Heart left ventricle (tissue), 13 donors: ENCODE measurements at regions not wholly inside any gene's neighbourhood (a gene's known extent, or its start where the extent isn't known, plus 50 kb on each side); places are given as distances from the start of the nearest gene placed in this dataset.

ENCODE experiments used
- CTCF ChIP-seq, 12 donors: fragments of 200-600 bp; sonication (generic) in 4 of 12; IDR thresholded peaks; one replicate each; pipeline versions ENCODE4 v1.5.0 to v1.8.0; 2018 to 2022; ENCODE audit warnings: antibody characterized with exemption in 12 of 12, mild to moderate bottlenecking in 5 of 12
- POLR2A ChIP-seq, 2 donors: fragments of 450-650 bp; IDR thresholded peaks; one replicate each; pipeline ENCODE4 v1.6.1; 2017; ENCODE audit warnings: antibody characterized with exemption in 2 of 2, mild to moderate bottlenecking in 2 of 2, moderate library complexity in 2 of 2
- donor health status: ischemic (EF 13 %, LVEDD 7.1; RV severe dilation, severe dysfunction).
- donor health status: DM: no; HTN: yes; CAD: no.
- donor health status: DM: no; HTN: no; CAD: no.
- donor health status: ischemic (EF 25% LVEDD 6.9; RV normal size, moderate dysfunction).
- donor health status: ischemic (EF 25% LVEDD 5.7; RV mildly dilated, moderate dysfunction).
- donor health status: ischemic (EF 35%, LVEDD 5.7; RV mildly dilated, moderate dysfunction).
- donor health status: nonischemic (EF 11% LVEDD 7.7; RV severe dilation, severe dysfunction).
- donor health status: DM: yes; HTN: yes; CAD: no.
- donor health status: PGD.
- donor health status: ischemic (EF 29% LVEDD 5.4; RV normal size, mild dysfunction).
- donor health status: nonischemic (EF 23%, LVEDD 6.1; RV moderate dilation, normal function).

- TF ChIP-seq CTCF (IDR thresholded peaks at IDR 0.05) (no peak), POLR2A (IDR thresholded peaks at IDR 0.05) (no peak)
These were observed 62.1 kb upstream of the RBM24 start for GRCh38 chr6:17219098-17219497.
